AG08396 (cell line): ENCODE measurements at regions not wholly inside any gene's neighbourhood (a gene's known extent, or its start where the extent isn't known, plus 50 kb on each side); places are given as distances from the start of the nearest gene placed in this dataset.

ENCODE experiments used
- DNase-seq: peaks from one replicate; pipeline ENCODE4 v3.0.0; 2012; ENCODE audit warnings: low spot score, mixed read lengths

DNA sequence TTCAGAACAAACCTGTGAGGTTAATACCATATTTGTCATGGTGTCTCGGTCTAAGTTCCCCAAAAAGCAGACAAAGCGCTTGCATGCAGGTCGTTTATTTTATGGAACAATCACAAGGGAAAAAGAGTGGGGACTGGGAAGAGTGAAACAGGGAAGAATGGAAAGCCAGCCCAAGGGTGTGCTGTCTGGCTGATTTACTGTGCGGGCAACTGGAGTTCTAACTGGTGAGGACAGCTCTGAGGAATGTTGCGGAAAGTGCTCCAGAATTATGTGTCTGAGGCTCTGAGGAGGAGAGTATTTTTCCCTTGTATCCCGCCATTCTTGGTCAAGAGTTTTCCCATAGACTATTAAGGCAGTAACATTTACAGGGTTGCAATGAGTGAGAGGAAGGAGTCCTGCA is 465.4 kb downstream of the RMST start:
- DNase-seq = no peak

DNA sequence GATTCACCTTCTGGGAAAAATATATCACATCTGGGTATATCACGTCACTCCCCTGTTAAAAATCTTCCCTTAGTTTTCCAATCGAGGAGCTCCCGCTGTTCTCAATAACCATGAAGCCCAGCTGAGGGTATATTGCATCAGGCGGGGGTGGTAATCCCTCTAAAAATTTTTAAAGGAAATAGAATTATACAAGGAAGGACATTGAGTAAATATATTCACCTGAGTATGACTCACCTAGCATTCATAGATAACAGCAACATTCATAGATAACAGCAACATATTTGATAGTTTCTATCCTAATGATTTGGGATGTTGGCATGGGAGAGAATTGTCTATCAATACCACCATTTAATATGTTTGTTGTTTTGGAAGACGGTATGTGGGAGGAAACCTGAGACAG is 473.6 kb downstream of the RMST start:
- no peak for DNase-seq

DNA sequence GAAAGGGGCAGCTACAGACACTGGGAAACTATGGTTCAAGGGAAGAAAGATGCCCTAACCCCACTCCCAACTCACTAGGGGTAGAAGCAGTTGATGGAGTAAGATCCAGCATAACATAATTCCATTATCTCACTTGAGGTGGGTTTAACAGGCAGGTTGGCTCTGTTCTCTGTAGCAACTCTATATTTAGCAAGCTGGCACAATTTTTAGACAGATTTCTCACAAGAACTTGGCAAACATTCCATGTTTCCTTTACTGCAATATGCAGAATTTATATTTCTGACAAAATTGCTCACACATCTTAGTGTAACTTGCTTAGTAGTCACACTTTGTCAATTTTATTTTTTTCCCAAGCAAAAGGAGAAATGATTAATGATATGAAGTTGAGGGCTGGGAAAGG is 475.4 kb downstream of the RMST start:
- no peak for DNase-seq

DNA sequence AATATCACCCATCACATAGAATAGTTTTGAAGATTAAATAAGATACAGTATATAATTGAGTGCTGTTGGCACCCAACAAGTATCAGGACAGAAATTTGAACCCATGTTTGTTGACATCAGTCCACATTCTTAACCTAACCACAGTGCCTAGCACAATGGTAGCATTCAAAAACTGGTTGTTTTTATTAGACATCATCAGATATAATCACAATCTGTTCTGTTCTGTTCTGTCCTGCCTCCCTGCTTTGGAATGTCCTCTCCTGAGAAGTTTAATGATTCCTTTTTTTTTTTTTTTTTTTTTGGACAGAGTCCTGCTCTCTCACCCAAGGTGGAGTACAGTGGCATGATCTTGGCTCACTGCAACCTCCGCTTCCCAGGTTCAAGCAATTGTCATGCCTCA is 476.6 kb downstream of the RMST start:
- no peak for DNase-seq

DNA sequence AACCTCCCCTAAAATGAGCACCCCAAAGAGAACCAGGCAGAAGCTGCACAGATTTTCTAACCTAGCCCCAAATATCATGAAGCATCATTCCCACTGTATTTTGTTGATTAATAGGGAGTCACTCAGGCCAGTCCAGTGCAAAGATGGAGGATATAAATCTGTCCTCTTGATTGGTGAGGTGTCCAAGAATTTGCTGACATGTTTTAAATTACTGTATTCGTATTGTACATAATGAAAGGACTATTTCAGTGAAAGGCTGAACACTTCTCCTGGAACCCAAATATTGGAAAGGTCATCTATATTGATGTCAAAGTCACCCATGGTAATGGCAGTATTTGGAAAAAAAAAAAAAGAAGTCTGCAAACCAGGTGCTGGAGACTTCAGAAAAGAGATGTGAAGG is 477.5 kb downstream of the RMST start:
- no peak for DNase-seq

DNA sequence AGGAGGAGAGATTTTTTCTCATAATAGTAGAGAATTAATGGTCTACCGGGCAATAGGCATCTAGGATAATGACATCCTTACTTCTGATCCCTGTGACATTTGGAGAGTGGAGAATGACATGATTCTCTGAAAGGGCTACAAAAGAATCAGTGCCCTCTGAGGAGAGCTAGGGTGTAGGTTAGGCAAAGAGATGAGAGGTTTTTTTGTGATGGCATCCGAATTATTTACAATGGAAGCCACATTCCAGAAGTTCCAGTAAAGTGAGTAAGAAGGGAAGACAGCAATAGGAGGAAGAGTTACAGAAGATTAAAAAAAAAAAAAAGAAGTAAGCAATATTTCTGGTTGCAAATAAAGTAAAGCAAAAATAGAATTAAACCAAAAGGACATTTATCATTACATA is 478.0 kb downstream of the RMST start:
- no peak for DNase-seq

DNA sequence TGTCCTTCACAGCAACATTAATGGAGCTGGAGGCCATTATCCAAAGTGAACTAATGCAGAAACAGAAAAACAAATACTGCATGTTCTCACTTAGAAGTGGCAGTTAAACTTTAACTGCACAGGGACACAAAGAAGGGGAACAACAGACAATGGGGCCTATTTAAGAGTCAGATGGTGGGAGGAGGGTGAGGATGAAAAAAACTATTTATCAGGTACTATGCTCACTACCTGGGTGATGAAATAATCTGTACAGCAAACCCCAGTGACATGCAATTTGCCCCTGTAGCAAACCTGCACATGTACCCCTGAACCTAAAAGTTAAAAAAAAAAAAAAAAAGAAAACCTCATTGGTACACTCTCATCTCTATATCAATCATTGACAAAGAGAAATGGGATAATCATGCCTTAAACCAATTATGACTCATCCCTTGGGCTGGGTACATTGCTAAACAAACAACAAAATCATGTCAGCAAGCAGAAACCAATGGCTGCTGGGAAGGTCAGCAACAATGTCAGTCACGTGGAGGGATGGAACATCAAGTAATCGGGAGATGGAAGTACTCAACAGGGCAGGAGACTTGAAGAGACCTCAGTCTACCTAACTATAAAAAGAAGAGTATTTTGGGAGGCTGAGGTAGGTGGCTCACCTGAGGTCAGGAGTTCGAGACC is 479.2 kb downstream of the RMST start:
- no peak for DNase-seq

DNA sequence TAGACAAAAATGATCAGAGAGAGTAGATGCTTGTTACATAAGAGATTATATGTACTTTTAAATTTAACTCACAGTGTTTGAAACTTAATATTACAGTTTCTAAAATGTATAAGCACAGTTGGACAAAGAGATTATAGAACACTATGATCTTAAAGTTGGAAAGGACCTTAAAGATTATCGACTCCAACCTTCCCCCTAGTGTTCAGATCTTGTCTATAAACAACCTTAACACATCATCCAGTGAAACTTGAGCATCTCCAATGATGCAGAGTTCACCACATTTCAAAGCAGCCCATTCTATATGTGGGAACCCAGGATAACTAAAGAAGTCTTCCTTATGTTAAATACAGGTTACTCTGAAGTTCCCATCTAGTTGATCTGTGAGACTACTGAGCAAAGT is 480.8 kb downstream of the RMST start:
- no peak for DNase-seq

DNA sequence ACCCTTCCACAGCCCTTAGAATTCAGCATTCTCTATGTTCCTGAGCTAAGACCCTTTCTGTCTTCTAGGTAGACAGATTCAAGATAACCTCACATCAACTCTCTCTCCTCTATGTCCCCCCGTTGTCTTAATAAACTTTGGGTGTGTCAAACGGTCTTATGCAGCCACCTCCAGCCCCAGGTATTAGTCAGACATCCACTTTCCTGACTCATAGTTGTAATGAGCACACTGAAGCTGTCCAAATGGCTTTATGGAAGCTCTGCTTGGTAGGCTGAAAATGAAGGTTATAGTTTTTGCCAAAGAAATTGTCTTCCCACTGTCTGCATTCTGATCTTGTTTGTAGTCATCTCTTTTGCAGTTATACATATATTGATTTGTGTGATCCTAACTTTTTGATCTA is 482.0 kb downstream of the RMST start:
- no peak for DNase-seq

DNA sequence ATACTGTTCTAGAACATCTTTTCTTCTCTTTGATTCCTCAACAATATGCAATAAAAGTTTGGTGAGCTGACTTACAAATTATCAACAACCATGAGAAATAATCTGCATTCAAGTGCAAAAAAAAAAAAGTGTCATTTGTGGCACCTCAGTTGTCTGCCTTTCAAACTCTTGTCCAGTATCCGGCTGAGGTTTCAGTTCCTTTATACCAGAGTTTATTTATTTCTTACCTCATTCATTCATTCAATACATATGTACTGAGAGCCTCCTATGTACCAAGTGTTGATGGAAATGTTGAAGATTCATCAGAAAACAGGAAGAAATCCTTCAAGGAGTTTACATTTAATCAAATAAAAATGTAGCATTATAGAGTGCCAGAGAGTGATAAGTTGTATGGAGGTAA is 484.1 kb downstream of the RMST start:
- DNase-seq = no peak

DNA sequence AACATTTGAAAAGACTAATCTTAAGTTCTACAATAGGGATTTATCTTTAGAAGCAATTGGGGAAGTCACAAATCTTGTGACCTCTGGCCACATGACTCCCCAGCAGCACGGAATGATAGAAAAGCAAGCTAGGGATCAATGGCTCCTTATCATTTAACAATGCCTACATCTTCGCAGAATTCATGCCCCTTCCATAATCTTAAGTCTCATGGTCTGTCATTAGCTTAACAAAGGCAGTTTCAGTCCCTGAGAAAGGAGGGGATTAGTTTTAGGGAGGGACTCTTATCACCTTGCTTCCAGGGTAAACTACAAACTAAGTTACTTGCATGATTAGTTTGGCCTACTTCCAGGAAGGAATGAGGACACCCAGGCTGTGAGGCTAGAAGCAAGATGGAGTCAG is 486.0 kb downstream of the RMST start:
- DNase-seq = no peak

DNA sequence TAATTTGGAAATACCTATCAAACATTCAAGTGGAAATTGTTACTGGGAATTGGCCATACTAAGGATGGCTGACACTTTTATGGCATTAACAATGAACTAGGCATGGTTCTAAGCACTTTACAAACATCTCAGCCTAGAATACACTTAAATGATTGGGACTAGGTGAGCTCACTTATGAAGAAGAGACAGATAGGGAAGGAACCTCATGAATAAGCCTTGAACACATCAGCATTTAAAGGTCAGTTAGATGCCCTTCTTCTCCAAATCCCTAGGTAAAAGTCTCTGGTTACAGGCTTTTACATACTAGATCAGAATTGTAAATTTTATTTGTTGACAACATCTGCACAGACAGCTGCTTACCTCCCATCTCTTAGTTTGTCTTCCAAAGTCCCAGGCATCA is 488.6 kb downstream of the RMST start:
- no peak for DNase-seq

DNA sequence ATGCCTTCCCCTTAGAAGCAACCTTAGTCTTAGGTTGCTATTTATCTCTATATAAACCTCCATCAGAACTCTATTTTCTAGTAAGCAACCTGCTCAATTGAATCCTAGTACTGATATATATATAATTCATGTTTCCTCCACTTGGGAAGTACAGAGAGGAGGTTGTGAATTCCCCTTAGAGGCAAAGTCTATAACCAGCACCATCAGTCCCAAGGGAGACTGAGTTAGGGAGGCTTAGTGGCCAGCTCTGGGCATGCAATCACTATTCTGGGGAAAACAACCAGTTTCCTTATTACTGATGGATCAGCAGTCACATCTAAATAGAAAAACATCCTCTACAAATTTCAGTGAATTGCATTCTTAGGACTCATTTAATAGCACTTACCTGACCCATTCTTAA is 489.1 kb downstream of the RMST start:
- DNase-seq = no peak

DNA sequence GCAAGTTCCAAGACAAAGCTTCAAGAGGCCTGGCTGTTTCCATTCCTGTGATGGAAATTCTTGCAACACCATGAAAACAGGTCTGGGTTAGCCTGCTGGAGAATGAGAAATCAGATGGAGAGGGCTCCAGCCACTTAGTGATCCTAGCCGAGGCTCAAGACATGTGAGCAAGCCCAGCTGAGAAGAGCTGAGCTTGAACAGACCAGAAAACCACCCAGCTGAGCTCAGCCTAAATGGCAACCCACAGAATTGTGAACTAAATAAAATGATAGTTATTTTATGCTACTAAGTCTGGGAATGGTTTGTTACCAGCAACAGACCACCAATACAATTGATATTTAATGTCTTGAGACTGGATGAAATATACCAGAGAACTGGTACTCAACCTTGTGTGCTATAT is 494.5 kb downstream of the RMST start:
- DNase-seq = no peak

DNA sequence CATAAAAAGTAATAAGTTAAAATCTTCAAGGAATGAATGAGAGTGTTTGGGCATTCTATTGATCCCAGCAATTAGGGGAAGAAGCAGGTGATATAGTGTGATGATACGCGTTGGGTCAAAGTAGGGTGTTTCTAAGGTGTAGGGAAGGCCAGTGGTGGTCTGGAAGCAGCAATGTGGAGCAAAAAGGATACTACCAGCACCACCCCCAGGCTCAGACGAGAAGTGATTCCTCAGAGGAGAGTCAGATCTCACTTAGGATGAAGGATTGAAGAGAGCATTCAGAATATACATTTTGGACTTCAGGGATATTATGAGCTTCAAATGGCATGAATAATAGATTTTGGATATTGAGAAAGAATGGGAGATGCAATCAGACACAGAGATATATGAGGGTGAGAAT is 497.6 kb downstream of the RMST start:
- no peak for DNase-seq

DNA sequence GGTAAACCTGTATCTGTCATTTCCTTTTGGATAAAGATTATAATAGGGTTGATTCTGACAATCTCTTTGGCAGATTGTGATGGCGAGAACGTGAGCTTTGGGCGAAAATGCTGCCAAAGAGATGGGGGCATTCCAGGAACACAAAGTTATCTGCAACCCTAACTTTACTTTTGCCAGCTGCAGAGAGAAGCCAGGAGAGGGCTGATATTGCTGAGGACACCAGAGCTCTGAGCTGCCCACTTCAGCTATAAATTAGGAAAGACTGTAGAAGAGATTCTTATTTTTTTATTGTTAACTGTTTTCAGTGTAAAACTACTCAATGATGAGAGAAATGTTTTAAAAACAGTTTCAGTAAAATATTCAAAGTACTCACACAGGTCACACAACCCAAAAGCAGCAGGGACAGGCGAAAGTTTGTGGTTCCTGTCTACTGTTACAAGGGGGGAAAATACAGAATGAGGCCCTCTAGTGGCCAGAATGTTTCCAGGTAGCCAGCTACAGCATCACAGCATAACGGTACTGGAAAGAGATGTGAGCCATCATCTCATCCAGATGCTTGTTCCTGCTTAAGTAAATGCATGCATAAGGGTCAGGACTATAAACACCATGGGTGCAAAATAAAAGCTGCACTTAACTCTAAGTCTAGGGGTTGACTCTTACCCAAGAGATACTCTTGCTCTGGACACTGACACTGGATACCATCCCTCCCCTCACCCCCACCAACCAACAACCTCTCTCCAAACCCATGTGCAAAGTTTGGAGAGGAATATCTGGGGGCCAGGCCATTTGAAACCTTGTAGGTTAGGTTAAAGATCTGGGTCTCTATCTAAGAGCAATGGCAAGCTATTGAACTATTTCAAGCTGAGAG is 498.4 kb downstream of the RMST start:
- no peak for DNase-seq

DNA sequence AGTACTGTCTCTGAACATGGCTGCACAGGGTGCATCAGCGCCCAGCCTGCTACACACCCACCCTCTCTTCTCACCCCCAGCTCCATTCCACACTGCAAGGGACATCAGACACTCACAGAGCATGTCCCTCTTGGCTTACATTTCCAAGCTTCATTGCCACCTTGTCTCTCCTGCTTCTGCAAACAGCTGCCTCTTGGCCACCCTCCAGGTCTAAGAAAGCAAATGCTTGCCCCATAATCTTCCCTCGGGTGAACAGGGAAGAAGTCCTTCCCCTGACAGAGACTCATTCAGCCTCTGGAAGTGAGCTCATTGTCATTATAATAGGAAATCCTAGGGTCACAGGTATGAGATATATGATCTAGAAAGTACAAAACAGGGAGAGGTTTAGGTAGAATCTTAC is 505.2 kb downstream of the RMST start:
- no peak for DNase-seq

DNA sequence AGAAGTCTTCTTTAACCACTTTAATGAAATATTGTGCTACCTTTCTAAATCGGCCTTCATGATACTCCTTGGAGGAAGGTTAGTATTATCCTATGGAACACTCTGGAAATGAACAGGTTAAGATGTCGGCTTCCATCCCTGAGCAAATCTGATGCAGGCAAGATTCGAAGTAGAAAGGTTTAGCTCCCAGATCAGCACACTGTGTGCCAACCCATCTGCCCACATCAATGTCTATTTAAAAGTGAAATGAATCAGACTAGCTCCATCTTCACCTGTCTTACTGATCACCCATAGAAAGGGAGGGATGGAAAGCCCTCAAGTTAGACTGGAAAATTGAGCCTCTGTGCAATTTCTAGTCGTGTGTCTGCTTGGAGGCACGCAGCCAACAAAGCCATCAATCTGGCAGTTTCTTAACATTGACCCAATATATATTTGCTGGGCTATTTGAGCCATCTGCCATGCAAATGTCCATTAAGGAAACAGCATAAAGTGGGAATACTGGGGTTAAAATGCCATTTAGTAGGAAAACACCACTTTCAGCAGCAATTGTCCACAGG is 506.1 kb downstream of the RMST start:
- no peak for DNase-seq

DNA sequence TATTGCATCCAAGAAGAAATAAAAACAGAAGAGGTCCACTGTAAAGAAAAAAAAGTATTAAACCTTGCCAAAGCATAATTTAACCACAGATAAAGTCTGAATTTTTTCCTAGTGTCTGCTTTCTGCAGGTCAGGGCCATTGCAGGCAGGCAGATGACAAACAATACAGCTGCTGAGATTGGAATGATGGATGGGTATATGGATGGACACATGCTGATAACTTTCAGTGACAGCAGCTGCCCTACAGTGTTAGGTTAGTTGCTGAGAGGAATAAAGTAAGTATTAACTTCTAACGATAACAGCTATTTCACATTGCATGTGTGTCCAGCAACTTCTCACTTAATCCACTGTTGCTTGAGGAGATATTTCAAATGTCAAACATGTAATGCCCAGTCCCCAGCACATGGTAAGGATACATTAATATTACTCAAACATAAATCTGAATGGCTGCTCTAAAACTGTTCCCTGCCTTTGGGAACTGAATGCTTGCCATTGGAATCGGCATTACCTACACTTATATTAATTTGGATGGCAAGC is 515.3 kb downstream of the RMST start:
- DNase-seq = no peak

DNA sequence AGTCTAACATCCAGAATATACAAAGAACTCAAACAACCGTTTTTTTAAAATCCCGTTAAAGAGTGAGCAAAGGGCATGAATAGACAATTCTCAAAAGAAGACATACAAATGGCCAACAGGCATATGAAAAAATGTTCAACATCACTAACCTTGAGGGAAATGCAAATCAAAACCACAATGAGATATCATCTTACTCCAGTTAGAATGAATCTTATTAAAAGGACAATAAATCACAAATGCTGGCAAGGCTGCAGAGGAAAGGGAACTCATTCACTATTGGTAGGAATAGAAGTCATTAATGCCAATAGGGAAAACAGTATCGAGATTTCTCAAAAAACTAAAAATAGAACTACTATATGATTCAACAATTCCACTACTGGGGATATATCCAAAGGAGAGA is 520.1 kb downstream of the RMST start:
- no peak for DNase-seq

DNA sequence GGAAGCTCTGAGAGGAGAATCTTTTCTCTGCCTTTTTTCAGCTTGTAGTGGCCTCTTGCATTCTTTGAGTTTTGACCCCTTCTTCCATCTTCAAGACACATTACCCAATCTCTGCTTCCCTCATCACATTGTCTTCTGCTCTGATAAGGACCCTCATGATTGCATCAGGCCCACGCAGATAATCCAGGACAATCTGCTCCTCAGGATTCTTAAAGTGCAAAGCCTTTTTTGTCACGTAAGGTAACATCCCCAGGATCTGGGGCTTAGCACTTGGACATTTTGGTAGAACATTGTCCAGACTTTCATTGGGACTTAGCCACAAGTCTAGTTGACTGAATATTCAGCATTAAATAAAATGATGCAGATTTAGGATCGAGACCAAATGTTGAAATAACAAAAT is 521.2 kb downstream of the RMST start:
- no peak for DNase-seq

DNA sequence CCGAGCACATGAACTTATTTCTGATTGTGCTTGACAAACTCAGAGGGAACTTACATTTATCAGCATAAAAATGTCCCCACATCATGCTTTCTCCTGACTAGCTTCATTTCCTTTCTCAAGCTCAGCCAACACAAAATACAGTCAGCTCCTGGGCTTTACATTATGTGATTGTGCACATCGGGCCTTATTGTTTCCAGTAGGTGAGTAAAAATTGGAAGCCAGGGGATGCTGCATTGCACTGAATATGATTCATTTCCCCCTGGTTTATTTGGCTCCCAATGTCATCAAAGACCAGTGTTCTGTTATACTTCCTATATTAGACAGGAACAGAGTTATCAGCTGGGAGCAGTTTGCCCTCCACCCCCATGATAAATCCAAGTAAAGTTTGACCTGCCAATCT is 521.8 kb downstream of the RMST start:
- DNase-seq = no peak

DNA sequence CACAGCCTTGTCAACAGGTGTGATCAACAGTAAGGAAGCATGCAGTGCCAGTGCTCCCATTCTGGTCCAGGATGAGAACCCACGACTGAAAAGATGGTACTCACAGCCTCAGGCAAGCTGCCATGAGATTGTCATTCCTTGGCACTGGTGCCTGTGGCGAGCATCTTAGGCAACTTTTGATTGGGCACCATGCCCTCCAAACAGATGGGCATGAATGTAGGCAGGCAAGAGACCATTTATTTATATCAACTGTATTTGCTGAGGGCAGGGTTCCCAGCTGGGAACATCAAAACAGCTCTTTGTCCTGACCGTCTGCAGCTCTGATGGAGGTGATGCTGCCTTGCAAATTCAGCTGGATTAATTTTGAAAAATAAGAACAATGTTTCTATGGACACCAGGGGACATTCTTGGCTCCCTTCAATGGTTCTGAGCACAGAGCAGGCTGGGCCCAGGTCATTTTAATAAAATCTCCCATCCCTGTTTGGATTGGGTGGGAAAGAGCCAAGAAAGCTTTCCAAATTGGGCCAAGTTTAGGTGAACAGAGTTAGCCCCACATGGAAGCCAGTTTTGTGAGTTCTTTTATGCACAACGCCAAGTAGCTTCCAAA is 522.5 kb downstream of the RMST start:
- no peak for DNase-seq
